ENCODE measurements at regions not wholly inside any gene's neighbourhood (a gene's known extent, or its start where the extent isn't known, plus 50 kb on each side); places are given as distances from the start of the nearest gene placed in this dataset.

GRCh38 chr5:135189024-135189423, 155.0 kb upstream of the PITX1 start:
- TF ChIP-seq CTCF (IDR thresholded peaks at IDR 0.05) (no peak), EP300 (IDR thresholded peaks at IDR 0.05) (no peak), POLR2A (IDR thresholded peaks at IDR 0.05) (no peak), POLR2AphosphoS5 (IDR thresholded peaks at IDR 0.05) (no peak)
